Gastrocnemius medialis (tissue), 4 donors: ENCODE measurements at regions not wholly inside any gene's neighbourhood (a gene's known extent, or its start where the extent isn't known, plus 50 kb on each side); places are given as distances from the start of the nearest gene placed in this dataset.

Experiments used
- ATAC-seq, 2 donors: fragments of 150-250 bp; one replicate each; pipeline ENCODE4 v1.9.1; 2016
- DNase-seq, 2 donors: peaks; one replicate each; pipeline ENCODE4 v3.0.0-alpha.2; 2019
- H3K27ac ChIP-seq, 4 donors: fragments of 200-600 bp; sonication (generic); 1 replicate in 1 of 4; 2 replicates in 3 of 4; pipeline ENCODE4 v1.5.1; 2016 to 2018; ENCODE audit warnings: mild to moderate bottlenecking in 2 of 4, moderate library complexity in 1 of 4
- H3K27me3 ChIP-seq, 3 donors: fragments of 200-600 bp; sonication (generic) in 2 of 3; 1 replicate in 1 of 3; 2 replicates in 2 of 3; pipeline versions ENCODE4 v1.5.1 to v1.6.0; 2016 to 2019; ENCODE audit warnings: mild to moderate bottlenecking in 1 of 3, moderate library complexity in 1 of 3
- H3K36me3 ChIP-seq, 2 donors: fragments of 200-600 bp; sonication (generic) in 1 of 2; one replicate each; pipeline ENCODE4 v1.5.1; 2017 to 2018
- H3K4me1 ChIP-seq, 2 donors: fragments of 200-600 bp; sonication (generic) in 1 of 2; one replicate each; pipeline ENCODE4 v1.5.1; 2016 to 2017; ENCODE audit warnings: mild to moderate bottlenecking in 2 of 2
- H3K4me3 ChIP-seq, 4 donors: fragments of 200-600 bp; sonication (generic) in 3 of 4; 1 replicate in 1 of 4; 2 replicates in 3 of 4; pipeline ENCODE4 v1.5.1; 2016 to 2019; ENCODE audit warnings: mild to moderate bottlenecking in 2 of 4
- H3K9me3 ChIP-seq, 3 donors: fragments of 200-600 bp; sonication (generic) in 2 of 3; 1 replicate in 1 of 3; 2 replicates in 2 of 3; pipeline ENCODE4 v1.5.1; 2016 to 2019
- POLR2A ChIP-seq, 2 donors: fragments of 450-650 bp; IDR thresholded peaks; one replicate each; pipeline ENCODE4 v1.6.1; 2017; ENCODE audit warnings: antibody characterized with exemption in 2 of 2, mild to moderate bottlenecking in 2 of 2, moderate library complexity in 2 of 2
- in situ Hi-C, 4 donors: fragments of 200-750 bp; cut with MboI; loops; one replicate each; pipeline versions ENCODE4 v1.15.0 to v1.8.0; 2017; ENCODE audit warnings: low sequenced_read_pairs in 4 of 4
- intact Hi-C: fragments of 100-400 bp; cut with DNase I; formaldehyde crosslinking; loops from one replicate; pipeline ENCODE4 v1.15.1; 2023; ENCODE audit warnings: low total_unique reads
- TF ChIP-seq, protein P1 (sequence below), 5 experiments: fragments of 450-650 bp in 3 of 5; fragments of 200-600 bp in 2 of 5; sonication (generic) in 2 of 5; IDR thresholded peaks in 4 of 5; conservative IDR thresholded peaks in 1 of 5; 1 replicate in 4 of 5; 2 replicates in 1 of 5; pipeline ENCODE4 v1.5.1; 2016 to 2019; ENCODE audit warnings: antibody characterized with exemption in 5 of 5, mild to moderate bottlenecking in 3 of 5, moderate library complexity in 3 of 5

DNA sequence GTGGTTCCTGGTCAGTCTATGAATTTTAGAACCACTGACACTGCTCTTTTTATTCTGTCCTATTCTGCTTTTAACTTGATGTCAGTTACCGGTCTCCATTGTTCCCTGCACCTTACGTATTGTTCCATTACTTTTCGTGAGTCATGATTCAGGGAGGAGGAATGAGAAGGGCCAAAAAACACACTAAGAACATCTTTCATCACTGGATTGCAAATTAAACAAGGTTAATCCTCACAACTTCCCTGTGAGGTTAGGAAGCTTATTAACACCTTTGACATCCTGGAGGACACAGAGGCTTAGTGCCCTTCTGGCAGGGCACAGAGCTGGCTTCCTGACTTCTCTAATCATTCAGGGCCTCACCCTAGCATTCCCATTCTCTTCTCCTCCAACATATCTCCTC lies 227.6 kb upstream of the SATB1 start:
- Histone ChIP-seq H3K9me3 (no peaks in the 10 kb centered on the region), H3K4me1 (no peaks in the 10 kb centered on the region), H3K27ac (no peak overlapping the region), H3K4me3 (no peak overlapping the region), H3K36me3 (no peaks in the 10 kb centered on the region), H3K27me3 (no peaks in the 10 kb centered on the region)
- TF ChIP-seq, protein P1, sequence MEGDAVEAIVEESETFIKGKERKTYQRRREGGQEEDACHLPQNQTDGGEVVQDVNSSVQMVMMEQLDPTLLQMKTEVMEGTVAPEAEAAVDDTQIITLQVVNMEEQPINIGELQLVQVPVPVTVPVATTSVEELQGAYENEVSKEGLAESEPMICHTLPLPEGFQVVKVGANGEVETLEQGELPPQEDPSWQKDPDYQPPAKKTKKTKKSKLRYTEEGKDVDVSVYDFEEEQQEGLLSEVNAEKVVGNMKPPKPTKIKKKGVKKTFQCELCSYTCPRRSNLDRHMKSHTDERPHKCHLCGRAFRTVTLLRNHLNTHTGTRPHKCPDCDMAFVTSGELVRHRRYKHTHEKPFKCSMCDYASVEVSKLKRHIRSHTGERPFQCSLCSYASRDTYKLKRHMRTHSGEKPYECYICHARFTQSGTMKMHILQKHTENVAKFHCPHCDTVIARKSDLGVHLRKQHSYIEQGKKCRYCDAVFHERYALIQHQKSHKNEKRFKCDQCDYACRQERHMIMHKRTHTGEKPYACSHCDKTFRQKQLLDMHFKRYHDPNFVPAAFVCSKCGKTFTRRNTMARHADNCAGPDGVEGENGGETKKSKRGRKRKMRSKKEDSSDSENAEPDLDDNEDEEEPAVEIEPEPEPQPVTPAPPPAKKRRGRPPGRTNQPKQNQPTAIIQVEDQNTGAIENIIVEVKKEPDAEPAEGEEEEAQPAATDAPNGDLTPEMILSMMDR (IDR thresholded peaks at IDR 0.05 in 4 of 5, conservative IDR thresholded peaks at IDR 0.05 in 1 of 5): no peak
- no peak for TF ChIP-seq POLR2A (IDR thresholded peaks at IDR 0.05)
- in situ Hi-C loops (no loop called here), intact Hi-C loops (no loop called here)
- DNase-seq (no peak), ATAC-seq (no peak)

GRCh38 chr3:18650731-18651130 lies 225.6 kb upstream of the SATB1 start:
- ATAC-seq: no peak
- intact Hi-C loops: no loop called here

DNA sequence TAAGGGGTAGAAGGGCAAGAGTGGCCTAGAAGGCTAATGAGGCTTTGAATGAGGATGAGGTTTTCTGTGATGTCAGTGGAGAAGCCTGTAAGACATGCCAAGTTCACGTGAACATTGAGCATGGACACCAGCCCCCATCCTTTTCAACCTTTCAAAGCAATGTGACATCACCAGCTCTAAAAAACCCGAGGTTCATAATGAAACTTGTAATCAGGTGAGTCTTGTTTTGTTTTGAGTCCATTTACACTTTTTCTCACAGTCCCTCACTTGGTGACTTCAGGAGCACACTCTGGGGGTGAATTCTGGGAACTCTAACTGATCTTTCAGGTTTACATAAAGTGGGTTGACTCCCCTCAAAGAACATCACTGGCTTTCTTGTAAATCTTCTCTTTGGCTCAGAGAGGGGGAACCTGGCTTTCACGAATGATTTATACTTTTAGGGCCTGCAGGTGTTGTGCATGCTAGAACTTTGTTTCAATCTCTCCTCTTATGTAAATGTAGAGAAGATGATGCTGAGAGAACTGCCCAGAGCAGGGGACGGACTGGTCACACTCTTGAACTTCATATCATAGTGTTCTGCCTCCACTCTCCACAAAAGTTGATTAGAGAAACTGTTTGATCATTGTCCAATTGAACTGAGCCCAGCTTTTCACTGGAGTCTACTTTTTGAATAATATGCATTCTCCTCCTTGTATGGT lies 224.7 kb upstream of the SATB1 start:
- no peaks in the 10 kb centered on the region for H3K36me3 ChIP-seq
- DNase-seq: no peak
- no peak overlapping the region for H3K4me3 ChIP-seq
- H3K27ac ChIP-seq: no peak overlapping the region
- H3K9me3 ChIP-seq: no peaks in the 10 kb centered on the region
- H3K4me1 ChIP-seq: no peaks in the 10 kb centered on the region
- intact Hi-C loops (no loop called here), in situ Hi-C loops (no loop called here)
- TF ChIP-seq, protein P1 (IDR thresholded peaks at IDR 0.05 in 4 of 5, conservative IDR thresholded peaks at IDR 0.05 in 1 of 5): no peak
- no peak for TF ChIP-seq POLR2A (IDR thresholded peaks at IDR 0.05)
- H3K27me3 ChIP-seq: no peaks in the 10 kb centered on the region
- ATAC-seq: no peak

More at GRCh38 chr3:18650731-18651130, 225.6 kb upstream of the SATB1 start:
- TF ChIP-seq, protein P1 (IDR thresholded peaks at IDR 0.05 in 4 of 5, conservative IDR thresholded peaks at IDR 0.05 in 1 of 5): no peak
- TF ChIP-seq POLR2A (IDR thresholded peaks at IDR 0.05): no peak
- in situ Hi-C loops: no loop called here
- Histone ChIP-seq H3K27me3 (no peaks in the 10 kb centered on the region), H3K4me1 (no peaks in the 10 kb centered on the region), H3K36me3 (no peaks in the 10 kb centered on the region), H3K4me3 (no peak overlapping the region), H3K9me3 (no peaks in the 10 kb centered on the region), H3K27ac (no peak overlapping the region)
- DNase-seq: no peak

GRCh38 chr3:18648868-18649462 lies 223.8 kb upstream of the SATB1 start:
- no peak for DNase-seq
- Histone ChIP-seq H3K27ac (no peak overlapping the region), H3K9me3 (no peaks in the 10 kb centered on the region), H3K4me3 (no peak overlapping the region), H3K4me1 (no peaks in the 10 kb centered on the region), H3K36me3 (no peaks in the 10 kb centered on the region), H3K27me3 (no peaks in the 10 kb centered on the region)
- no peak for TF ChIP-seq POLR2A (IDR thresholded peaks at IDR 0.05)
- TF ChIP-seq, protein P1 (IDR thresholded peaks at IDR 0.05 in 4 of 5, conservative IDR thresholded peaks at IDR 0.05 in 1 of 5): no peak
- no peak for ATAC-seq
- in situ Hi-C loops: no loop called here
- intact Hi-C loops: no loop called here
